Osteoblast (primary cell): ENCODE measurements at regions not wholly inside any gene's neighbourhood (a gene's known extent, or its start where the extent isn't known, plus 50 kb on each side); places are given as distances from the start of the nearest gene placed in this dataset.
"Not testable (repeated sequence)": the region's sequence is repeated elsewhere in the genome, so short reads cannot be mapped to it uniquely, and the experiment has no call there.

ENCODE experiments used
- DNase-seq: peaks from one replicate; pipeline ENCODE4 v3.0.0; 2011; ENCODE audit warnings: low spot score, mixed read lengths; ENCODE audit not compliant: insufficient read length; ENCODE audit errors: missing footprints
- H2AFZ ChIP-seq: 2 replicates; pipeline ENCODE4 v1.6.0; 2011; ENCODE audit warnings: mild to moderate bottlenecking, low read length
- H3K27ac ChIP-seq: 2 replicates; pipeline ENCODE4 v1.5.1; 2011; ENCODE audit warnings: mild to moderate bottlenecking, low read depth, low read length, moderate library complexity
- H3K27me3 ChIP-seq: 2 replicates; pipeline ENCODE4 v1.6.0; 2012; ENCODE audit warnings: mild to moderate bottlenecking, control low read depth, inconsistent platforms, low read length, moderate library complexity; ENCODE audit not compliant: insufficient read depth
- H3K36me3 ChIP-seq: 2 replicates; pipeline ENCODE4 v1.5.1; 2011; ENCODE audit warnings: mild to moderate bottlenecking, low read length, control low read depth, moderate library complexity; ENCODE audit not compliant: insufficient read depth
- H3K4me1 ChIP-seq: 2 replicates; pipeline ENCODE4 v1.5.1; 2011; ENCODE audit warnings: mild to moderate bottlenecking, low read length, control low read depth, moderate library complexity; ENCODE audit not compliant: insufficient read depth
- H3K4me2 ChIP-seq: 2 replicates; pipeline ENCODE4 v1.6.0; 2011; ENCODE audit warnings: mild to moderate bottlenecking, low read length; ENCODE audit not compliant: insufficient read depth
- H3K4me3 ChIP-seq: fragments of 200-600 bp; sonication (generic); 3 replicates; pipeline ENCODE4 v1.5.1; 2012; ENCODE audit warnings: mild to moderate bottlenecking, low read length, inconsistent platforms; ENCODE audit not compliant: insufficient read depth
- H3K79me2 ChIP-seq: 2 replicates; pipeline ENCODE4 v1.6.0; 2012; ENCODE audit warnings: mild to moderate bottlenecking, low read length, control low read depth, inconsistent platforms; ENCODE audit not compliant: insufficient read depth
- H3K9me3 ChIP-seq: 2 replicates; pipeline ENCODE4 v1.5.1; 2011; ENCODE audit warnings: low read depth, low read length, control low read depth
- H4K20me1 ChIP-seq: 2 replicates; pipeline ENCODE4 v1.6.0; 2012; ENCODE audit warnings: mild to moderate bottlenecking, low read length, control low read depth; ENCODE audit not compliant: insufficient read depth
- CTCF ChIP-seq: IDR thresholded peaks from 2 replicates; pipeline ENCODE4 v1.5.1; 2011; ENCODE audit warnings: mild to moderate bottlenecking, low read depth, low read length, moderate library complexity; ENCODE audit errors: extremely low read depth

GRCh38 chr11:71158936-71159335, 93.4 kb downstream of the SHANK2 start:
- Histone ChIP-seq H3K79me2 (no peaks in the 10 kb centered on the region), H3K27me3 (no peaks in the 10 kb centered on the region), H3K36me3 (no peaks in the 10 kb centered on the region), H2AFZ (no peak overlapping the region), H3K4me1 (no peaks in the 10 kb centered on the region), H3K4me3 (no peak overlapping the region), H3K27ac (no peak overlapping the region), H3K4me2 (no peak overlapping the region), H3K9me3 (no peaks in the 10 kb centered on the region), H4K20me1 (no peaks in the 10 kb centered on the region)
- no peak for DNase-seq
- TF ChIP-seq CTCF = no peak

GRCh38 chr11:71157676-71158075, 94.7 kb downstream of the SHANK2 start:
- H3K9me3 ChIP-seq, DNase-seq, H3K27me3 ChIP-seq, H2AFZ ChIP-seq, H3K36me3 ChIP-seq, H3K4me1 ChIP-seq, H3K4me2 ChIP-seq, H4K20me1 ChIP-seq, H3K79me2 ChIP-seq, H3K4me3 ChIP-seq, H3K27ac ChIP-seq: not testable (repeated sequence)

- H3K4me1 ChIP-seq = no peaks in the 10 kb centered on the region
- H2AFZ ChIP-seq = no peak overlapping the region
- no peak overlapping the region for H3K27ac ChIP-seq
- no peaks in the 10 kb centered on the region for H3K27me3 ChIP-seq
- no peaks in the 10 kb centered on the region for H3K36me3 ChIP-seq
- H3K79me2 ChIP-seq = no peaks in the 10 kb centered on the region
- H3K4me3 ChIP-seq = no peak overlapping the region
- H3K4me2 ChIP-seq = no peak overlapping the region
- no peak for TF ChIP-seq CTCF
- no peak for DNase-seq
- H4K20me1 ChIP-seq = no peaks in the 10 kb centered on the region
- H3K9me3 ChIP-seq = no peaks in the 10 kb centered on the region
These were observed 96.1 kb downstream of the SHANK2 start for GRCh38 chr11:71156301-71156700.

GRCh38 chr11:71155846-71156245, 96.5 kb downstream of the SHANK2 start:
- no peaks in the 10 kb centered on the region for H3K36me3 ChIP-seq
- no peaks in the 10 kb centered on the region for H3K9me3 ChIP-seq
- no peaks in the 10 kb centered on the region for H3K27me3 ChIP-seq
- no peak overlapping the region for H3K4me3 ChIP-seq
- no peak overlapping the region for H2AFZ ChIP-seq
- no peaks in the 10 kb centered on the region for H4K20me1 ChIP-seq
- no peak overlapping the region for H3K27ac ChIP-seq
- H3K4me2 ChIP-seq = no peak overlapping the region
- no peaks in the 10 kb centered on the region for H3K4me1 ChIP-seq
- no peaks in the 10 kb centered on the region for H3K79me2 ChIP-seq
- no peak for DNase-seq
- TF ChIP-seq CTCF = no peak

- Histone ChIP-seq H4K20me1 (no peaks in the 10 kb centered on the region), H3K36me3 (no peaks in the 10 kb centered on the region), H2AFZ (no peak overlapping the region), H3K4me2 (no peak overlapping the region), H3K9me3 (no peaks in the 10 kb centered on the region), H3K4me3 (no peak overlapping the region), H3K79me2 (no peaks in the 10 kb centered on the region), H3K27me3 (no peaks in the 10 kb centered on the region), H3K27ac (no peak overlapping the region), H3K4me1 (no peaks in the 10 kb centered on the region)
- TF ChIP-seq CTCF = no peak
- DNase-seq = no peak
These were observed 98.0 kb downstream of the SHANK2 start for GRCh38 chr11:71154261-71154805.
